ENCODE measurements at regions not wholly inside any gene's neighbourhood (a gene's known extent, or its start where the extent isn't known, plus 50 kb on each side); places are given as distances from the start of the nearest gene placed in this dataset.
"Not testable (repeated sequence)": the region's sequence is repeated elsewhere in the genome, so short reads cannot be mapped to it uniquely, and the experiment has no call there.

DNA sequence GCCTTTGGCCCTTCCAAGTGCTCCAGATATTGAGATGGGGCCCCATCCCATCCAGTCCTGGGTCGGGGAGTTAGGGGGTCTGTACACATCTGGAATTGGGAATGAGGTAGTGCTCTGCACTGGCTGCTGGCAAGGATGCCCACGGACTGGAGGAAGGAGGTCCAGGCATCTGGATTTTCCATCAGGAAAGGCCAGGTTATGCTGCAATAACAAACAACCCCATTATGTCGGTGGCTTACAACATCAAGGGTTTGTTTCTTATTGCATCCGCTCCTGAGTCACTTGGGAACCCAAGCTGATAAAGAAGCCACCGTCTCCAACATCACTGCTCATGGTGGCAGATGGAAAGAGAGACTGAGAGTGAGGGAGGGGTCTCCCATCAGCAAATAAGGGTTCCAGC lies 229.9 kb downstream of the TFCP2L1 start:
- DNase-seq, result no peak

DNA sequence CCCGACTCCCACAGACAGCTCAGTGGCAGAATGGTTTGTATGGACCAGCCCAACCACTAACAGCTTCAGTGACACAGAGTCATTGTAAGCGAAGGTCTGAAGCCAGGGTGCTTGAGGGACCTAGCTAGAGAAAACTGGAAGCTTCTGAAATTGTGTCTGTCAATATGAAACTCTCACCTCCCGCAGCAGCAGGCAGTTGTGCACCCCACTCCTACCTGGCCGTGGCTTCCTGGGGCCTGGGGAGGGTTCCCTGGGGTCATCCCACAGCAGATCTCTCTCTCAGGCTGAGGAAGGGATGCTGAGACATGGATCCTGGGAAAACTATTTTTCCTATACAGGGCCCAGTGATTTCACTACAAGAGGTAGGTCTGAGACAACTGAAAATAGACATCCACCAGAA lies 229.5 kb downstream of the TFCP2L1 start:
- no peak for DNase-seq

DNA sequence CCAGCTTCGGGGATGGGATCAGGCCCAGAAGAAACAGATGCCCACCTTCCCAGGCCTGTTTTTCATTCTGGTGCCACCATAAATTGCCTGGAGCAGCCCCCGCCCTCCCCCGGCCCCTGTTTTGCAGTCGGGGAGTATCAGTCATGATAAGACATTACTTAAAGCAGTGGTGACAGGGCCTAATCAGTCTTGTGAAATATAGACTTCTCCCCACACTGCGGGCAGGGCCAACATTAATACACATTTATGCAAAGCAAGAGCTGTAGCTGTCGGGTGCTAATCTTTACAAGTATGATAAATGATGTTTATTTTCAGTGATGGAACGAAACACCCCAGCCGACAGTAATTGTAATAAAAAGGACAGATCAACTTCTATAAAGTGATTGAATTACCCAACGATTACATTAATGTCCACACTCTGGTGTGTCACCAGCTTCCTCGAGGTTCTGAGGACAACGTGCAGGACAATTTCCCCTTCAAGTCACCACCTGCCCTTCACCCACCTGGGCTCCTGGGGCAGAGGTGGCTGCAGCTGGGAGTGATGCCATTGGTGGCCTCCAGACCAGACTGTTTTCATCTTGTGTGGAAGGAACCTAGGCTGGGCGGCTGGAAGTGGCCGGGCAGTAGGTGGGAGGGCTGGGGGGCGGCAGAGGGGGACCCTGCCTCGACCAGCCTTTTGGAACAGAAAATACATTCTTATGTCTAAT lies 226.0 kb downstream of the TFCP2L1 start:
- no peak for DNase-seq

DNA sequence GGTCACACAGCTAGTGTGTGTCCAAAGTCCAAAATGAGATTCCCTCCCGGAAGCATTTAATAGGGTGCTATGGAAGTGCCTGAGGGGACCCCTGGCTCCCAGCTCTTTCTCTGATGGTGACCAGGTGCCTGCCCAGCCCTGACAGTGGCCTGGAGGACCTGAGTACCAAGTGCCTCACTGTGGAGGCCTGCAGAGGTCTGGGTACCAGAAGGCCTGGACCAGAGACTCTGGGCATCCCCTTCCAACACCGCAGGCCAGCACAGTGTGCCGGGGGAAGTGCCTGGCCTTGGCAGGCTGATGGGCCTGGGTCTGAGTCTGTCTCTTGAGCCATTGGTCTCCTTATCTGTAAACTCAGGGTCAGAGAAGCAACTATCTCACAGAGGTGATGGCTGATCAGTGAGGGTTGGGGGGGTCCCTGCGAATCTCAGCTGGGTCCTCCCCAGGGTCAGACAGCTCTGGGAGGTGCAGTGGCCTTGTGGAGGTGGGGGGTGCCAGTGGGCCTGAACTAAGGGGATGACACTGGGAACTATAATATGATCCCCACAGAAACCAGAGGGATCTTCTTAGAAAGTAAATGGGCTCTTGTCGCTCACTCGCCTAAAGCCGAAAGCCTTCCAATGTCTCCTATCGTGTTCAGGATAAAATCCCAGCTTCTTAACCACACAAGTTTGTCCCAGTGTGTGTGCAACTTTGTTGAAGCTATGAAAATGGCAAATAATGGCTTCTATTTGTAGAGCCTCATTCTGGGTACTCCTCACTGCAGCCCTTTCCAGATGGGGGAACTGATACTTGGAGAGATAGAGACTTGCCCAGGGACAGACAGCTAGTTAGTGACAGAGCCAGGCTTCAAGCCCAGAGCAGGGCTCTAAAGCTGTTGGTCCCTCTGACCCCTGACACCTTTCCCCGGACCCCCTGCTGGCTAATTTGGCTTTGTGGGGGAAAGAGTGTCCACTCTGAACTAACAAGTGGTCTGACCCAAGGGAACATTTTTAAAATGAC lies 225.1 kb downstream of the TFCP2L1 start:
- DNase-seq, result no peak

DNA sequence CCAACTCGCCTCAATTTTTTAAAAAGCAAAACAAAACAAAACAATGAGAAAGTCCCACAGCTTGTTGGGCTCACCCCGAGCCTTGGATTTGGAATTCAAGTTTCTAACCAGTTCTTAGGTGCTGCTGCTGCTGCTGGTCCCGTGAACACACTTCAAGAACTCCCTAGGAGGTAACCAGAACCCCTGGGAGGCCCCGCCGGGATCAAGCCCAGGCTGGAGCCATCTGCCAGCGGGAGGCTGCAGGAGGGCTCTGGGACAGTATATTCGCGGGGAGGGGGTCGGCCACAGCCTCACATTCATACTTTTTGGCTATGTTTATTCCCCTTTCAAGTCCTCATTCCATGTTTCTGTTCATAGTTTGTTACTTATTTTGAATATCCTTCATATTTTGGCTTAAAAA lies 223.4 kb downstream of the TFCP2L1 start:
- no peak for DNase-seq

DNA sequence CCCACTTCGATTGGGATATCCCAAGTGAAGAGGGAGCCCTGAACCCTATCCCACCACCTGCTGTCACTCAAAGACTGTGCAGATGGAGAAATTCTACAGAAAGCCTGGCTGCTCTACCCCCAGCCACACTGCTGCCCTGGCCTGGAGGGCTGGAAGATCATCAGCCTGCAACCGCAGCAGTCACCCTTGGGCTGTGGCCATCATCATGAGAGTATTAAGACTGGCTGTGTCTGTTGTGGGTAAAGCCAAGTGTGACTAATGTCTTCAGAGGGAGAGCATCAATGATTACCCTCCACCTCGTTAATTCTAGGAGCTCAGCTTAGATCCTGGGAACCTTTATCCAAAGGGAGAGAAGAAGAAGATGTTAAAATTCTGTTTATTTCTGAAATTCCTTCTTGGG lies 221.5 kb downstream of the TFCP2L1 start:
- DNase-seq, result no peak

DNA sequence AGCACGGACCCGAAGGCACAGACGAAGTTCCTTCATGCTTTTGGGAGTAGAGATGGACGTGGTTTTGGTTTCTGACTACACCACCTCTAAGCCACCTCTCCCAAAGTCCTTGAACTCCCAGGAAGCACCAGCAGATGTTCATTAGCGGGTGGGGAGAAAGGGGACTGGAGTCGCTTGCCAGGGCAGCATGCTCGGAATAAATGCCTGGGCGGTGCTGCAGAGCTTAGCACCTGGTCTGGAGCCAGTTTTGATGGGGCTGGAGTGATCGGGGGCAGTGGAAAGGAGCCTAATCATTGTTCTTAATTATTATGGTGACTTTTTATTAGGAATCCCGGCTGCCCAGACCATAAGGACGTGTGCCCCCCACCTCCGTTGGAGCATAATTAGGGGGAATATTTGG lies 220.8 kb downstream of the TFCP2L1 start:
- DNase-seq, result no peak

DNA sequence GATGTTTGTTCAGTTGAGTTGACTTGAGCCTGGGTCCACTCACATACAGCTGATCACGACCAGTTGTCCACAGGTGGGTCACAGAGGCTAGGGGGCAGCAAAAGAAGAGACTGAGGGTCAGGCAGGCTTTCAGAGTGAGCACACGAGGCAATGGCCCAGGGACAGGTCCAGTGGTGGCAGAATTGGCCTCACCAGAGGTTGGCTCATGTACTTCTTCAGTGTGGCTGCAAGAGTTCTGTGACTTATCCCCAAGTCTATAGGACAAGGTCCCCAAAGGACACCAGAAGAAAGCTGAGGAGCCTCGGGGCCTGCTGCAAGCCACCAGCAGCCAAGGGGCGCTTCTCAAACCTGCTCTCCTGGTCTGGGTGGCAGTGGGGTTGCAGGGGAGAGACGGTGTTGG lies 219.8 kb downstream of the TFCP2L1 start:
- no peak for DNase-seq

DNA sequence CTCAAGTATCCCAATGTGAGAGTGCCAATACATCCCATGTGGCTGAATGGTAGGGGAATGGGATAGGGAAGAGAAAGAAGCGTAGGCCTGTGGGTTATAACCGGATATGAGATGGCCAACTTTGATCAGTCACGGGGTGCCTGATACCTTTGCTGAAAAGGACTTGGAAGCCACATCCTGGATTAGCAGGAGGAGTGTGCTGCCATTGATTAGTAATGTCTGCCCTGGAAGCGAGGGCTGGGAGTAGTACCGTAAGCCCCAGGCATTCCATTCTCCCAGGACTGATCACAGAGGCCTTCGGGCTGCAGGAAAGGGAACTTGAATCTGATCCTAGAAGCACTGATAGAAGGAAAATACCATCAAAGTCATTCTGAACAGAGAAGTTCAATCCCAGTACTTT lies 218.5 kb downstream of the TFCP2L1 start:
- no peak for DNase-seq

DNA sequence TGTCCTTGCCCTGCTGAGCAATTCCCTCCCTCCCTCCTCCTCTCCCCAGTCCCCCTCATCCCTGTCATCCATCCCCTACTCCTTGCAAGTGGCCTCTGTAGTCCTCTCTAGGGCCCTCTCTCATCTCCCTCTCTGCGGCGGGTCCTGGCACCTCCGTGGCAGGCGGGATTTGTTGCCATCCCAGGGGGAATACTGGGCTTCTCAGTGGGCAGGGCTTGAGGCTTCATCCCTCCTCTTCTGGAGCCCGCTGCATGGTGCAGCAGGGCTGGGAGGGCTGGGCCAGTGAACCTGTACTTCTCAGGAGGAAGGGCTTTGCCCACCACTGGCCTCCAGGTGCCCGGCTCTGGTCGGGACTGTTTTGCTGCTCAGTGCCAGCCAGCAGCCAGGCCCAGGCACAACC lies 216.2 kb downstream of the TFCP2L1 start:
- DNase-seq, result no peak

DNA sequence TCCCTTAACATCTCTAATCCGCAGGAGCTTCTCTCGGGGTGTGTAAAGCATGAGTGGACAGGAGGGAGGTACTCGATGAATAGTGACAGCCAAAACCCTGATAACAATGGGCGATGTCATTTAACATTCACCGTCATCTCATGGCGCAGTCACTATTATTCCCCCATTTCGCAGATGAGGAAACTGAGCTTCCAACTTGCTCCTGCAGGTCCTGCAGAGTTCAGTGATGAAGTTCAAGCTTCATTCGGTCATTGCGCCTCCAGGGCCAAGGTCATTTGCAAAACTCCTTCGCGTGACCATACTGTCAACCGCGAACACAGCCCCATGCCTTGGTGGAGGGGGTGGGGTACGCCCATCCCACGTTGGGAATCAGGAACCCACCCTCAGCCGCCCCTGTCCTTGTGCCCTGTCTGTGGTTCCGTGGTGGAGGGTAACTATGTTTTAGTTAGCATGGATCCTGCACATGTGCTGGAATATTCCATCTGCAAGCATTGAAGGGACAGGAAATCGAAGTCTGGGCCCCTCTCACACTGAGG lies 215.5 kb downstream of the TFCP2L1 start:
- no peak for DNase-seq

DNA sequence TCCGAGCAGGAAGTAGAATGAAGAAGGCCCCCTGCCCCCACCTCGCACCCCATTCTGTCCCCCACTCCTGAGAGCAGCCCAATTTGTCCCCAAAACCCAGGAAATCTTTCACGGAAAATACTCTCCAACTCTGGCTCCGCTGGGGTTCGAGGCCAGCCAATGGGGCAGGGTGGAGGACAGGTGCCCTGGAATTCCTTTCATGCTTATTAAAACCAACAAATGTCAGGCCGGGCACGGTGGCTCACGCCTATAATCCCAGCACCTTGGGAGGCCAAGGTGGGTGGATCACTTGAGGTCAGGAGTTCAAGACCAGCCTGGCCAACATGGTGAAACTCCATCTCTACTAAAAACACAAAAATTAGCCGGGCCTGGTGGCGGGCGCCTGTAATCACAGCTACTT lies 214.9 kb downstream of the TFCP2L1 start:
- not testable (repeated sequence) for DNase-seq

DNA sequence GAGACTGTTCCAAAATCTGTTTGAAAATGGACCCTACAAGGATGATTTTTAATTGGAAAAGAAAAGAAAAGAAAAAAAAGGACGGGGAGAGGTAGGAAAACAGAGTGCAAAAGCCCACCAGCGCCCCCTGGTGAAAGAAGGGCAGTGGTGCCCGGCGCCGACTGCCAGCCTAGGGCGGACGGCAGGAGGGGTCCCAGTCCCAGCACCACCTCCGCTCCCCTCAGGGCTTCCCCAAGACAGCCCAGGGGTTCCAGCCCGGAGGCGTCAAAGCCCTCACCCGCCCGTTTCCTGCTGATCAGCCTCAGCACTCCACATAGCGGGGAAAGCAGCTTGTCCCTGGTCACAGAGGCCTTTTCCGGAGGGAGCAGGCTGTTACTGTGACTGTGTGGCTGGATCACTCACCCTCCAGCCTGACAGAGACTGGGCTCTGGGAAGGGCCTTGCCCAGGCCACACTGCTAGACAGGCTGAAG lies 213.9 kb downstream of the TFCP2L1 start:
- peak; percentile 48 for DNase-seq

DNA sequence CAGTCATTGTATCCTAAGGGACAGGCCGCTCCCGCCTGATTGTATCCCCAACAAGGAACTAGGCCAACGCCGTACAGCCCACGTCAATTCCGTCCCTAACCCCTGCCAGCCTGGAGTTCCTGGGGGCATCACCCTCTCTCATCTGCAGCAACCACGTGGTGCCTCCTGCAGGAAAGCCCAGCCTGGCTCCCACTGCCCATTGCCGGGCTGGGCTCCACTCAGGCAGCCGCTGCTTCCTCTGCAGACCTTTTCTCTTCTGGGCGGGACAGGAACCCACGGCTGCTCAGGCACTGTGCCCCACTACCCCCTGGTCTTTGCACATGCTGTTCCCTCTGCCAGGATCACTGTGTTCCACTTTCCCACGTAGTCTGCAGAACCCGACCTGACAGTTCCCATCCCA lies 212.2 kb downstream of the TFCP2L1 start:
- DNase-seq, result no peak

DNA sequence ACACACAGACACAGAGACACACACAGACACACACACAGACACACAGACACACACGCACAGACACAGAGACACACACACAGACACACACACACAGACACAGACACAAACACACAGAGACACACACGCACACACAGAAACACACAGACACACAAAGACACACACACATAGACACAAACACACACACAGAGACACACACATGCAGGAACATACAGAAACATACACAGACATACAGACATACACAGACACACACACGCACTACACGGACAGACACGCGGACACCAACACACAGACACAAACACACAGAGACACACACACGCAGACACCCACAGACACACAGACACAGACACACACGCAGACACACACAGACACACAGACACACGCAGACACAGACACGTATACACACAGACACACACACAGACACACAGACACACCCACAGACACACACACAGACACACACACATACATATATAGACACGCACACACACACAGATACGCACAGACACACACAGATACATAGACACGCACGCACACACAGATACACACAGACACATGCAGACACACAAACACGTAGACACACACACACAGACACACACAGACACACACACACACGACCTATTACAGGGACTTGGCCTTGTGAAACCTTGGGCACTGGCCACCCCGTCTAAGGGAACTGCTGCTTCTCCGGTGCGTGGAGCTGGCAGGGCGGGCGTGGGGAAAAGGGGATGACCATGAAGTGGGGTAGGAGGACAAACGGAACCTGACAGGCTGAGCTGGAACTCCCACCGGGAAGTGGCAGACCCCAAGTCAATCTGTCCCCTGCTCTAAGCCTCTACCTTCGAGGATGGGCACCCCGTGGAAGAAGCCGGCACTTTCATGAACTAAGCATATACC lies 211.4 kb downstream of the TFCP2L1 start:
- no peak for DNase-seq

DNA sequence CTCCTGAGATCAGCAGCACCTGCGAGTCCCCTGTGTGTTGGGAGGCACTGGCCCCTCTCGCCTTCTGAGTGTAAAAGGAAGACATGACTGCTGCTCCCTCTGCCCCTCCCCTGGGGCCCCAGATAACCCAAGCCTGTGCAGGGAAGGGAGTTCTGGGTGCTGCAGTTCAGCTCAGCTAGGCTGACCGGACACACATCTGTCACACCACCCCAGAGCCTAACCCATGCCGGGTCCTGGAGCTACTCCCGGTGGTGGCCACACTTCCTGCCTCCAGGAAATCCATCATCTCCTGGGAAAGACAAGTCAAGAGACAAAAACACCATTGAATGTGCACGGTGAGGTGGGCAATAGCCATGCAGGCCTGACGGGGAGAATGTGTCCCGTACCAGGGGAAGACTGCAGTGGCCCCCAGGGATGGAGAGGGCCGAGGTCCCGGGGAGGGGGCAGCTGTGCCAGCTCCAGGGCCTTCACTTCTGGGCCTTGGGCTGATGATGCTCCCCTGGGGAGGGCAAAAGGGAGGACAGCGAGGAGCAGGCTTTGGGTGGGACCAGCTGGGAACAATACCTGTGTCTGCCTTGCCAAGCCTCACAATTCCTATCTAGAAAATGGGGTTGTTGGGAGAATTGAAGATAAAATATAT lies 210.6 kb downstream of the TFCP2L1 start:
- DNase-seq, result peak; percentile 7

DNA sequence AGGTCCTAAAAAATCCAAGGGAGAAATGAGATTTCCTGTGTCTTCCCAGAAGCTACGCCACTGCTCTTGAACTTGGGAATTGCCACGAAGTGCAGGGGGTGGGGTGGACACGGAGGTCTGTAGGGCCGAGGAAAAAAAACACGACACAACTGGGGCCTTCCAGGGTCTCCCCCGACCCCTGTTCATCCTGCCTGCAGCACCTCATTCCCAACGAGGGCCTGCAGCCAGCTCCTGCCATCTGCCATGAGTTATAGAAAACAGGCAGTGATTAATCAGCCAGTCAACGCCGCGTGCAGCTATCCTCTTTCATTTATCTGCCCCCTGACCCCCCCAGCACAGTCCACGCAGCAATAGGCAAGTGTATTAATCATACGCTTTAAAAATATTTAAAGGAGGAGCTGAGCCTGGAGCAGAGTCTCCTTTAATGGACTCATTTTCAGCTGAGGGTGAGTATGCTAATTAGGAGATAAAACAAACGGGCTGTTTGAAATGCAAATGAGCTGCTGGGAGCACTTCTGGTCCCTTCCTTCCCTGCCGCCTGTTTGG lies 209.9 kb downstream of the TFCP2L1 start:
- DNase-seq, result peak; percentile 99

DNA sequence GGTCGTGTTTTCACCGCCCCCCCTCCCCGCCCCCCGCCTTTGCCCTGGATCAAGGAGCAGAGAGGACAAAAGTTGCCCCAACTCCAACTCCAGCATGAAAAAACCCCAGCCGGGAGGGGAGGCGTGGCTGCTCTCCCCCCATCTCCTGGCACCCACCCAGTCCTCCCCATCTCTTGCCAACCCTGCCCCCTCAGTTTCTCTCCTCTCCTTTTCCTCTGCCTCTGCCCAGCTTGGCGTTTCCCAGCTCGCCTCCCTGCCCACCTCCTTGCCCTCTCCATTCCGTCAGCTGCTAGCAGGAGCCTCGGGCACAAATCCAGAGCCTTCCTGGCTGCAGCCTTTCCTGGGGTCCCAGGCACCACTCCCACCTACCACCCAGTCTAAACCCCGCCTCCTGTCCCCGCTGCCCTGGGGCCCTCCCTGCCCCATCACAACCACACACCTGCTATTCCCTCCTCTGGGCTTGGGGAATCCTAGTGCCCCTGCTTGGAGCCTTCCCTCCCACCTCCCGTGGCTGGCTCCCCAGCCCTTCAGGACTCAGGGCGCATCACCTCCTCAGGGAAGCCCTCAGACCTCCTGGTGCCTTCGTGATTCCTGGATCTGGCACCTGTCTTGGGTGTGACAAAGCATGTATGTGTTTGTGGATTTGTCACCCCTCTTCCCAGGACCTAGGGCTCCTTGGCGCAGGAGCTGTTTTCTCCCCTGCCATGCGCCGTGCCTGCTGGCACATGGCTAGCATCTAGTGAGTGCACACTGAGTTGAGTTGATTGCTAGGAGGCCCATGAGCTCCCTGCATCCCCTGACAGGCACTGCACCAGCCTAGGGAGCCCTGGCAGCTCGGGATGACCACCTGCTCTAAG lies 209.1 kb downstream of the TFCP2L1 start:
- peak; percentile 39 for DNase-seq

DNA sequence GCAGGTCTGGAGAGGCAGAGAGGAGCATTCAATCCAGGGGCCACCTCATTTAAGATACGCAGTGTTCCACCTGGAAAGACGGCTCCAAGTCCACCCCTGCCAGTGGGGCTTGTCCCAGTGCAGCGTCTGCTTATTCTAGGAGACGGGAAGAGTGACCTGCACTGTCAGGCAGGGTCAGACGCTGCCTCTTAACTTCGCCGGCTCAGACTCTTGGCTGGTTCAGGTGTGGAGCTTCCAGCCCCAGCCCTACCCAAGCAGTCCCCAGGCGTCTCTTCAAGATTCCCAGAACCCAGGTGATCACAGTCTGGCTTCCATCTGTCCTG lies 208.5 kb downstream of the TFCP2L1 start:
- no peak for DNase-seq

DNA sequence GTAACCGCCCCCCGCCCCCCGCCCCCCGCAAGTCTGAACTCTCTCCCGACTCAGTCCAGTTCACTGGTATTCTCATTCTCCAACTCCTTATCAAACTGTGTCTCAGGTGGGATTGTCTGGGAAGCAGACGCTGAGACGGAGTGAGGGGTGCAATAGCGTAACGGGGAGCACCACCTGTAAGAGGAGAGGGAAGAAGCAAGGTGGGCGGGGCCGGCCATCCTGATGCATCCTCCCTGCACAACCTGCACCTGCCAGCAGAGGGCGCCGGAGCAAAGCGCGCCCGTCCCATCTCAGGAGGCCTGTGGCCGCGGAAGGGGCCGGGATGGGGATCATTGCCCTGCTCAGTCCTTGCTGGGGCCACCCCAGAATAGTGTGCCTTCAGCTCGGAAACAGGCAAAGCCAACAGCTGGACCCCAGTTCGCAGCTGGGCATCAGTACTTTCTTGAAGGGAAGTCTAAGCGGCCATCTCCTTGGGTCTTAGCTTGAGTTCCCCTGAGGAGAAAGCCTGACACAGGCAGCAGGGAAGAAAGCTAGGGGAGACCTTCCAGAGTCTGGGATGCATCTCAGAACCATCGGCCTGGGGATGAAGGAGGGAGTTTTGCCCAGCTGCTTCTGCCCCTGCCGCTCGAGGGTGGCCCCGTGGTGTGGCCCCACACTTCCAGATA lies 208.0 kb downstream of the TFCP2L1 start:
- DNase-seq, result peak; percentile 41

Measured in fibroblast of skin of abdomen (primary cell).